NCI-H1436 treated with DMSO at 0.1 percent for 48 hours (cell line): ENCODE measurements at regions not wholly inside any gene's neighbourhood (a gene's known extent, or its start where the extent isn't known, plus 50 kb on each side); places are given as distances from the start of the nearest gene placed in this dataset.
"Not testable (repeated sequence)": the region's sequence is repeated elsewhere in the genome, so short reads cannot be mapped to it uniquely, and the experiment has no call there.

ENCODE experiments used
- DNase-seq: peaks from one replicate; lab custom pipeline; 2025; lab: John Stamatoyannopoulos, UW

DNA sequence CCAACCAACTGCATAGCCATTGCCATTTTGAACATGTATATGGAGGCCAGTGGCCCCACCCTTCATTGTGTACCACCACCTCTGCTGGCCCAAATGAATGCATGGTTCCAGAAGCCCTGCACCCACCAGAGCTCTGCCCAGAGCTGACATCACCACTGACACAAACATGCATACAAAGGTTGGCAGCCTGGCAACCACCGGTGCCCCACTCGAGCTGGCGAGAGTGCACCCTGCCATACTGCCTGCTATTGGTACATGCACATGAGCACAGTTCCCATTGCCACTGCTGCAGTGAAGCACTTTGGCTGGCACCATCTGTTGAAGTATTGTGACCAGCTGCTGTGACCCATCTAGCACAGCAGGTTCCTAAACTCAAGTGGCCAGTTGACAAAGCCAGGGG lies 1564.9 kb downstream of the OLFM4 start:
- no peak for DNase-seq

DNA sequence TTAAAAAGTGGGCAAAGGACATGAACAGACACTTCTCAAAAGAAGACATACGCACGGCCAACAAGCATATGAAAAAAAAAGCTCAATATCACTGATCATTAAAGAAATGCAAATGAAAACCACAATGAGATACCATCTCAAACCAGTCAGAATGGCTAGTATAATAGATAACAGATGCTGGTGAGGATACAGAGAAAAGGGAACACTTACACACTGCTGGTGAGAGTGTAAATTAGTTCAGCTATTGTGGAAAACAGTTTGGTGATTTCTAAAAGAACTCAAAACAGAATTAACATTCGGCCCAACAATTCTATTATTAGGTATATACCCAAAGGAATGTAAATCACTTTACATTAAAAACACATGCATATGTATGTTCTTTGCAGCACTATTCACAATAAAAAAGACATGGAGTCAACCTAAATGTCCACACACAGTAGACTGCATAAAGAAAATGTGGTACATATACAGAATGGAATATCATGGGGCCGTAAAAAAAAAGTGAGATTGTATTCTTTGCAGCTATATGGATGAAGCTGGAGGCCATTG lies 1569.0 kb downstream of the OLFM4 start:
- DNase-seq: no peak

DNA sequence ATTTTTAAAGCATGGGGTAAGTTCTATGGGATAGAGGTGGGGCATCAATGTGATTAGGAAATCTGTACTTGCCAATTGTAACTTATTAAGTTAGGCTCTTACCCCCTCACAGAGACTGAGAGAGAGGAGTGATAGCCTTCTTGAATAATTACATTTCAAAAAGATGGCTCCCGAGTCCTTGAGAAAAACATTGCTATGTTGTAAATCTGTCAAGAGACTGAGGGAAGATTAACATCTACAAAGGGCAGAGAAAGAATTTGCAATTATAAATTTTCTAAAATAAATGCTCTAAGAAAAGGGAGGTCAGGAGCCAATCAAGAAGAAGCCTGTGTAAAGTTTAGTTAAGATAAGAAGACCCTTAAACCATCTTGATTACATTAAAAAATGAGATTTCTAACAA lies 1570.8 kb downstream of the OLFM4 start:
- DNase-seq: no peak

DNA sequence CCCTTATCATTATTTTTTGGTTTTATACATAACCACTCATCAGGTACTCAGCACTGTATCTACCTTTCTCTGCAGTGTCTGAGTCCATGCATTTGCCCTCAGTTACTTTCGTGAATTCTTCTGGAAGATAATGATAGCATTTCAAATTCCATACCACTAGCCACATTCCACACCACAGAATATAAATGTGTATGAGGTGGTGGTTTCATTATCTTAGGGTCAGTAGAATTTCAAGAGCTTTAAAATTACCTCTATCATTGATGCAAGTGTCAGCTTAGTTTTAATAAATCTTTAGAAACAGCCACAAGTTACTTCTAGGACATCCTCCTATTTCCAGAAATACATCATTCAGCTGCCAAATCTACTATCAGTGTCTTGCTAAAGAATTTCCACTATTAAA lies 1578.3 kb downstream of the OLFM4 start:
- no peak for DNase-seq

DNA sequence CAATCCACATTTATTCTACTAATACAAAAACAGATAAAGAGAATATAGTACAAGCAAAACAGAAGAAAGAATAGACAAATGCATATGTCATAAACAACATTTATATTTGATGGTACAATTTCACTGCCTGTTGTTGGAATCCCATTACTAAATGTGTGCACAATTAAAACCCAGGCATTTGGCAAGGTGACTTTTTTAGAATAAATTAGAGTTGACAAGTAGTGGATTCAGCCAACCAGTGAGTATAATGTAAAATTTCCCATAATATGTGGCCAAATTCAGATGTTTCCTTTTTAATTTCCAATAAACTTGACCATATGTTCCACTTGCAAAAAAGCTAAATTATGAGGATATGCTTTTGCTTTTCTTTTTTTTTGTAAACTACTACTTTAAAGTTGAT lies 1578.8 kb downstream of the OLFM4 start:
- DNase-seq: no peak

DNA sequence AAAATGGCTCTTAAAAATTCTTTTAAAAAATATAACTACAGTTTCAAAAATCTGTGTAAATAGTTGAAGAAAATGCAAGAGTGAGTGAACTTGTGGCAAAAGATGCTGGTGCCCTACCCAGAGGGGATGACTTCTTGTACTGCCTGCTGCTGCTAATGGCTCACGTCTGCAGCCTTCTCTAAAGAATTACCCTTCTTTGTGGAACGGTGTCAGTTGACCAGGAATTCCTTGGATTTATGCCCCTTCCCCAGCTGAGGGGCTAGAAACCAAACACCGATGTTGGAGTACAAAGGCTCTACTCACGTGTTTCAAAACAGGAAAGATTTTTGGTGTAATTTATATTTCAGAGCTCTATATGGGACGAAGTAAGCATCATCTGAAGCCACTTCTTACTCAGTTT lies 1582.8 kb downstream of the OLFM4 start:
- DNase-seq: no peak

DNA sequence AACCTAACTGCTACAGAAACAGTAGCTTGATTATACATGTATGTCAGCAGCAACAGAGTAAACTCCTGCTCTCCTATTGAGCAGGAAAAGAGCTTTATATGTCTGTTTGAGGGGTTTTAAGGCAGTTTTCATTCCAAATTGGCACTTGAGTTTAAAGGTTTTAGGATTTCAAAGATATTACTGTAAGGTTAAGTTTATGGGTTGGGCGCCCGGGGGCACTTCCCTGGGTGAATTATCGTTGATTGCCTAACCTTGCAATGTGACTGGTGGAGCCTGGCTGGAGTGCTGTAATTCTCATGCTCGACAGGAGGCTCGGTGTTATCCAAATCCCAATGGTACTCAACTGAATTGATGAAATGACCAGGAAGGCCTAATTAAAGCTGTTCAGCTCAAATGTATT lies 1586.1 kb downstream of the OLFM4 start:
- DNase-seq: peak; percentile 52

DNA sequence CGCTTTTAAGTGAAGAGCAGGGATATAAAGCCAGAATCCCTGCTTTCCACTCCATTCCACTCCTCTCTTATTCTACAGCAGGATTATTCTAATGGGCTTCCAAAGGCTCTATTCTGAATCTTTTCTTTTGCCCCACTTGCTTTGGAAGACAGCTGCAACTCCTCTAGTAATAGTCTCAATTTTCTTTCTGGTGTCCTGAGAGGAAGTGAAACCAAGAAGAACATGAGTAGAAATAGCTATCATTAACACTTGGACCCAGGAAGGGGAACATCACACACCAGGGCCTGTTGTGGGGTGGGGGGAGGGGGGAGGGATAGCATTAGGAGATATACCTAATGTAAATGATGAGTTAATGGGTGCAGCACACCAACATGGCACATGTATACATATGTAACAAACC lies 1597.9 kb downstream of the OLFM4 start:
- DNase-seq: not testable (repeated sequence)

DNA sequence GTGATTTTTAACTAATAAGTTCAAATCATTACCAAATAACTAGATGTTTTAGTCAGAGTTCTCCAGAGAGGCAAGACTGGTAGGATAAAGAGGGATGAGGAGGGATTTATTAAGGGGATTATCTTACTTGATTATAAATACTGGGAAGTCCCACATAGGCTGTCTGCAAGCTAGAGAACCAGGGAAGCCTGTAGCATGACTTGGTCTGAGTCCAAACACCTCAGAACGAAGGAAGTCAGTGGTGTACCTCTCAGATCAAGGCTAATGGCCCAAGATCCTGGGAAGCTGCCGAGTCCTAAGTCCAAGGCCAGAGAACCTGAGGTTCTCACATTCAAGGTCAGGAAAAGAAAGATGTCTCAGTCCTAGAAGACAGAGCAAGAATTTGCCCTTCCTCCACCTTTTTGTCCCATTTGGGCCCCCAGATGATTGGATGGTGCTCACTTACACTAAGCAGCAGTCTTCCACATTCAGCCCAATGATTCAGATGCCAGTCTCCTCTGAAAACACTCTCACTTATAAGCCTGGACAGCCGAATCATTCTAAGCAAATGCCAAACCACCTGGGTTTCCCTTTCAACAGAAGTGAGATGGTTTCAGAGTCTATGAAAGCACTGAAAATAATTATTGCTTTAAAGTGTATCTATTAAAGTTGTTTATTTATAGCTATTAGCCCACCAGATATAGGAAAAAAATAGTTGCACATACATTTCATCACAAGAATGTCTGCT lies 1599.2 kb downstream of the OLFM4 start:
- no peak for DNase-seq

DNA sequence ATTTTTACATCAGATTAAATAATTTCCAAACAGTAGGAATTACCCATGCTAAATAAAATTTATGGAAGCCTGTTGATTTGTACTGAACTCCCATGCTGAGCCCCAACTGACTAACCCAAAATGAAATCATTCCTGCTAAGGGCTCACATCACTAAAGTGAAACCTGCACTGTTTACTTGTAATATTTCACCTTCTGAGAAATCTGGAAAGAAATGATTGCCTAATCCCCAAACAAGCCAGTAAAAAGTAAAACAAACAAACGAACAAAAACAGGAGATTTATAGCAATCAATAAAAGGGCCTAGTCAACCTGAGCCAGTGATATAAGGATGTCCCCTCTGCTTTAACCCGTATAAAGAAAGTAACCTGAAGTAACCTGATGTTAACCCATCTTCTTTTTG lies 1599.8 kb downstream of the OLFM4 start:
- no peak for DNase-seq

DNA sequence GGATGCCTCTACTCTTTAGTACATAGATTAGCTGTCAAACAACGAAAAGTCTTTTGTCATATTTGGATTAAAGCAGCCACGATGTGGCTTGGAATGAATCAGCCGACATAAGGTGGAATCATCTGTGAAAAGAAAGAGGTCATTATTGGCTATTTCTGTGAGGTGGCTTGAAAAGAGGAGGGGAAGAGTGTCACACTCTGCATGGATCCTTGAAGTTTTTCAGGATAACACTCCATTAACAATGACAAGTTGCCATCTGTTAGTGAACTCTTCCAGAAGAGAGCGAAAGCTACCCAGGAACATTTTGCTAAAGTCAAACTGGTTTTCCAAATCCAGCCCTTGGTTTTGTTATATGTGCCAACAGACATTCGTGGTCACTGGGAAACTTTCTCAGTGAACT lies 1604.8 kb downstream of the OLFM4 start:
- DNase-seq: no peak

DNA sequence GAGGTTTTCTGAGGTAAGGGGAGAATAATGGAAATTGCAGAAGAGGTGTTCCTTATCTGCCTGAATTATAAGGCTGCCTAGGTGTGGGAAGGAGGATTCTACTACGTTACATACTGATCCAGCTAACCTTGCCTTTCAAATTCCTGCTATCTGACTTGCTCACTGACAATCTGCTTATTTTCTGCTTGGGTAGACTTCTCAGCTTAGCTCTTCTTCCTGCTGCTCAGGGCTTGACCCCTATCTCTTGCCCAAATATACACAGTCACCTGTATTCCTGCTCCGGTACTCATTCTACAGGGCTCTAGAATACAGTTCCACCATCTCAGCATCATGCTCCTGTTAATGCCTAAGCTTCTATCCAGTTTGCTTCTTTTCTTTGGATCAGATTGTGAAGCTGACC lies 1607.6 kb downstream of the OLFM4 start:
- no peak for DNase-seq

DNA sequence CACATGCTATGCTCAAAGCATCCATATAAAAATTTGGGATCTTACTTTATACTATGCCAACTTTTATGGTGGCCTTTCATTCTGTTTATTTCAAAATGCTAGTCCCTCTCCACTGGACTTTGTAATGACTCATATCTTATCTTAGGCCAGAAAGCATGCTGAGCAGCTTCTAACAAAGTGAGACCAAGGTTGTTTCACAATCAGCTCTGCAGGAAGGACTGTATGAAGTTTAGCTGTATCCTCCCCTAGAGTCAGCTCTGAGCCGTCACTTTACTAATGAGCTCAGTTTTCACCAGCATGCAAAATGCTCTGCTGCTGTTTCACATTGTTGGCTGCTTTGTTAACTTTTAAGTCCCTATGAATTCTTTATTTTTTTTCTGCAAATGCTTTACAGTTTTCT lies 1608.8 kb downstream of the OLFM4 start:
- no peak for DNase-seq

DNA sequence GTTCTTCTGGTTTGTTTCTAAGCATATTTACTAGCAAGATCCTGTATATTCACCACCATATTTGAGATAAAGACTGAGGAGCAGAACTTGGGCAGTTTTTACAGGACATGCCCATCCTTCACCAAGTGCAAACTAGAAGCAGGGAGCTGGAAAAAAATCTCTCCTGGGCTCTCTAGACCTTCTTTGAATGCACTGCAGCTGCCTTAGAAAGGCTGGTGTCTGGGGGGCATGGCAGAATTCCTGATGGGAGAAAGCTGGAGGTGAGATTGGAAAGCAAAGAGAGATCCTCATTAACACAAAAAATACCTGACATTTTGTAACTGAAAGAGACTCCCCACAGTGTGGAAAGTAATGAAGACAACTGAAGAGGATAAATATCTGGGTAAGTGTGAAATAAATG lies 1612.1 kb downstream of the OLFM4 start:
- DNase-seq: no peak

DNA sequence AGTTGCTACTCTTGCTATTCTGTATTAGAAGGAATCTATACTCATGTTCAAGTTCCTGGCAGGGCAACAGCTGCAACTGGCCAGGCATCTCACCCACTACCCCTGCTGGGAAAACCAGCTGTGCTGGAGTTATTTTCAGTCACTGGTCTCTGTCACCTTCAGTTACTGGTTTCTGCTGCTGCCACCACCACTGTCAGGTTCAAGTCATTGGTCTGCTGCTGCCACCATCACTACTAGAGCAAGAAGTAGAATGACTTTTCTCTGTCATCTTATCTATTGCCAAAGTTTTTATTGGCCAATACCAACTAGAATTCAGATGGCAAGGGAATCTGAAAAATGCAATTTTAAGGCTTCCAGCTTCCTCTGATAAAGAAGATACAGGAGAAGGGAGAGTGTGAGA lies 1615.2 kb downstream of the OLFM4 start:
- DNase-seq: no peak

DNA sequence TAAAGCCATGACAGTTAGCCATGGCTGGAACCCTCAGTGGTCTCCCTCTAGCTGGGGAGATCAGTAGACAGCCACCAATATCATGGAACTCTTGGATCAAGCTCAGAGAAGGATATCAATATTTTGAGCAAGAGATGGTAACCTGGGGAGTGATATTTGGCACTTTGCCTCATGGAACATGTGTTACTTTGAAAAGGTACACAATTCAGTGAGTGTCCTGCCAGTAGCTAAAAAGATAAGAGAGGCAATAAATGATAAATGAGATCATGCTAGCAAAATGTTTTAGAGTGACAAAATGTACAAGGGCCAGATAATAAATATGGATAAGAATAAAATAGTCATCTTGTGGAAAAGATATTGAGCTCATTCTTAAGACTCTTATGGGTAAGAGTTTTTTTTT lies 1618.7 kb downstream of the OLFM4 start:
- DNase-seq: no peak

DNA sequence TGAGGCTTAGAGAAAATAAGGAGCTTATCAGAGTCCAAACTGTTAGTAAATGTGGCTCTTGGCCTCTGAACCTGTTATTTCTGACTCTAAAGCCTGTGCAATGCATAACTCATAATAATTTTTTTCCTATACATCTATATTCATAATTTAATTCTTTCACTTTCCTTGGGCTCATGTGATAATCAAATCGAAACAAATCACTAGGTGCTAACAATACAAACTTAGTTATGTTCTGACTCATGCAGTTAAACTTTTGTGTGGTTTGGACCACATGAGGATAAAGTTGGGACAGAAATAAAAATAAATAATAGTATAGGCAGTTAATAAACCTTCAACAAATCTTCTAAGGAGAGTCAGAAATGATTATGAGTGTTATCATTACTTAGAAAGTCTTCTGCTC lies 1629.0 kb downstream of the OLFM4 start:
- DNase-seq: no peak

DNA sequence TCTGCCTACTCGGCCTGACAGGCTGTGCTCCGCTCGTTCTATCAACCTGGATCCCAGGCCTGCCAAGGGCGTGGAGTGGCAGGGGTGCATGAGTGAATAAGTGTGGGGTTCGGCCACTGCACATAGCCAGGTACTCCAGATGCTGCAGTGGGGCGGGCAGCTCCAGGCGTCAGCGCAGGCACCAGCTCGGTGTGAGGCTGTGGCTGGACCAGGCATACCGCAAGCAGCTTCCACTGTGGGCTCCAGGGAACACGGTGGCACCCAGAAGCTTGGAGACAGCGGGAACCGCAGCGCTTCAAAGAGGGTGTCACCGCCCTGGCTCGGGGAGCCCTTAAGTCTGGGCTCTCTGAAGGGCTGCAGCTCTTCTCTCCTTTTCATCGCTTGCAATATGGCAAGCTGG lies 1630.2 kb downstream of the OLFM4 start:
- DNase-seq: no peak

DNA sequence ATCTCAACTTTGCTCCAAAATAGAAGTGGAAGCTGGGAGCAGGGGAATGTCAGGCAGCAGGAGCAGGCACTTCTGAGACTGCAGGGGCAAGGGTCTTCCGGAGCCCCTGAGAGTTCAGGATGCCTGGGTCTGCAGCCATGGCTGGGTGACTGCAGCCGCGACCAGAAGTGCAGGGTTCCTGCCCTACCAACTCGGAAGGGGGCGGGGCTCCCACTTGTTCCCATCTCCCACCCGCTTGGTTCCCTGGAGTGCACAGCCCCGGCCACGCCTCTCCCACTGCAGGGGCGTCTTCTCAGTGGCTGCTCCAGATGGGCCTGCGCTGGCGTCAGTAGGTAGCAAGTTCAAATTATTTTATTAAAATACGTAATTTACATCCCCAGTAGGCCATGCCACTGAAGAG lies 1631.7 kb downstream of the OLFM4 start:
- DNase-seq: no peak

DNA sequence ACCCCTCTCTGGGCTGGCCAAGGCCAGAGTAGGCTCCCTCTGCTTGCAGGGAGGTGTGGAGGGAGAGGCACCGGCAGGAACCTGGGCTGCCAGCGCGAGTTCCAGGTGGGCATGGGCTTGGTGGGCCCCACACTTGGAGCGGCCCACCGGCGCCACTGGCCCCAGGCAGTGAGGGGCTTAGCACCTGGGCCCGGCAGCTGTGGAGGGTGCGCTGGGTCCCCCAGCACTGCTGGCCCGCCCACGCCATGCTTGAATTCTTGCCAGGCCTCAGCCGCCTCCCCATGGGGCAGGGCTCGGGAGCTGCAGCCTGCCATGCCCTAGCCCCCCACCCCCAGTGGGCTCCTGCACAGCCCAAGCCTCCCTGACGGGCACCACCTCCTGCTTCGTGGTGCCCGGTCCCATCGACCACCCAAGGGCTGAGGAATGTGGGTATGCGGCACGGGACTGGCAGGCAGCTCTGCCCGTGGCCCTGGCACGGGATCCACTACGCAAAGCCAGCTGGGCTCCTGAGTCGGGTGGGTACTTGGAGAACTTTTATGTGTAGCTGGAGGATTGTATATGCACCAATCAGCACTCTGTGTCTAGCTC lies 1648.0 kb downstream of the OLFM4 start:
- DNase-seq: no peak

DNA sequence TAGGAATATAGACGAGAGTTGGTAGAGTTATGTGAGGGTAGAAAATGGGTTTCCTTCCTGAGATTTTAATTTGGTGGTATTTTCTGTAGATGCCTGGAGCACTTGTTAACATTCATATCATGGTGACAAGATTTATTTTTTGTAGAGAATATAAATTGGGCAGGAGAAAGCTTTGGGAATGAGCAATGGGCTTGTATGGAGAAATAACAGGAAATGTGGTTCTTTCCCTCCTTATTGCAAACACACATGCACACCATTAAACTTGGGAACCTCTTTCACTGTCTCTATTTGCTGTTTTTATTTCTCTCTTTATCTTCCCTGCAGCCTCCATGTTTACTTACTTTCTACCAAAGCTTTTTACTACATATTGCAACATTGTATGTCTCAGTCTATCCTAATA lies 1653.6 kb downstream of the OLFM4 start:
- no peak for DNase-seq

DNA sequence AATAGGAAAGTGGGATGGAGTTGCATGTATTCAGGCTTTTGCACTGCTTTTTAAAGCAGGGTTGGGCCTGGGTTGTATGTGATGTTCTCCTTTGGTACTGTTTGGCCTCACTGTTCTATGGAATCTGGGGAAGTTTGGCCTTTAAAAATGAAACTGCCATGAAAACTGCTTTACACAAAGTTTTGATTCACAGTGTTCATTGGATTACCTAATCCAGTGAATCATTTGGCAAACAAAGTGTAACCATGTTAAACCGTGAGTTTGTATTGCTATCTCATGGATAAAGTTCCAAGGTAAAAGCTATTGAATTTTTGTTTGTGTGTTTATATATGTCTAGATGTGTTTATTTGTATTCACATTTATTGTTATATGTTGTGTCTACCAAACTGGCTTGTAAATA lies 1658.6 kb downstream of the OLFM4 start:
- DNase-seq: no peak

DNA sequence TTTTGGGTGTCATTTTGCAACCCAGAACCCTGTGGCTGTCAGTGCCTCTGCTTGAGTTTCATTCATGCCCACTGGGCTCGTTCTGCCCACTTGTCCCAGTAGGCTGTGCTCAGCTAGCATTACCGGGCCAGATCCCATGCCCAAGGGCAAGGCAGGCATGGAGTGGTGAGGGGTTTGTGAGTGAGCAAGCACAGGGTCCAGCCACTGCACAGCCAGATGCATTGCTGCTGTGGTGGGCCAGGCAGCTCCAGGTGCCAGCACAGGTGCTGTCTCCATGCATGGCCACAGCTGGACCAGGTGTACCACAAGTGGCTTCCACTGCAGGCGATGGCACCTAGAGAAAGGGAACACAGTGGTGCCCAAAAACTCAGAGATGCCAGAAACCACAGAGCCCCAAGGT lies 1671.2 kb downstream of the OLFM4 start:
- DNase-seq: no peak

DNA sequence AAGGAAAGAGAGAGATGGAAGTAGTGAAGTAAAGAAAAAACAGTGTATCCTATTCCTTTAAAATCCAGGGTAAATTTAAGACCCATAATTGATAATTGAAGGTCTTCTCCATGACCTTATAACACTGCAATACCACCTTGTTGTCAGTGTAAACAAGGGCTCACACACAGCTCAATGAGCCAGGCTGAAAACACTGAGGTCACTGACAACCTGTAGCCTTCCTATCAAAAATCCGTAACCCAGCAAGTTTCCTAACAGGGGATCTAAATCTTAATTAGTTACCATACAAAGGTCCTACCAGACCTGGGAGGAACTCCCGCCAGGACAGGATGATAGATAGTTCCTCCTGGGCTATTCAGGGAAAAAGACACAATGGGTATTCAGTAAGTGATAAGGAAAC lies 1677.1 kb downstream of the OLFM4 start:
- DNase-seq: no peak
